ENCODE measurements at regions not wholly inside any gene's neighbourhood (a gene's known extent, or its start where the extent isn't known, plus 50 kb on each side); places are given as distances from the start of the nearest gene placed in this dataset.
"Not testable (repeated sequence)": the region's sequence is repeated elsewhere in the genome, so short reads cannot be mapped to it uniquely, and the experiment has no call there.

DNA sequence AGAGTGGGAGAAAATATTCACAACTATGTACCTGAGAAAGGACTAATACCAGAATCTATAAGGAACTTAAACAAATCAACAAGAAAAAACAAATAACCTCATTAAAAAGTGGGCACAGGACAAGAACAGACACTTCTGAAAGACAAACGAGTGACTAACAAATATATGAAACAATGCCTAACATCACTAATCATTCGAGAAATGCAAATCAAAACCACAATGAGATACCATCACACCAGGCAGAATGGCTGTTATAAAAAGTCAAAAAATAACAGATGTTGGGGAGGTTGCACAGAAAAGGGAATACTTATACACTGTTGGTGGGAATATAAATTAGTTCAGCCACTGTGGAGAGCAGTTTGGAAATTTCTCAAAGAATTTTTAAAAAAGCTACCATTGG is 83.5 kb upstream of the WSCD1 start:
- no peak for TF ChIP-seq EZH2 (IDR thresholded peaks at IDR 0.05)
- no peak for TF ChIP-seq FOXP2 (optimal IDR thresholded peaks at IDR 0.05; ENCODE audit: control extremely low read depth, extremely low read length, insufficient read depth)
- TF ChIP-seq POLR2AphosphoS5 (IDR thresholded peaks at IDR 0.05; ENCODE audit: borderline replicate concordance, low read depth, low read length), result no peak
- no peaks in the 10 kb centered on the region for H3K36me3 ChIP-seq (ENCODE audit: insufficient read depth, low read length)
- H3K9ac ChIP-seq (ENCODE audit: insufficient read length), result no peak overlapping the region
- no peak overlapping the region for H3K27ac ChIP-seq
- DNase-seq (ENCODE audit: low read depth, low spot score), result no peak
- H3K4me3 ChIP-seq, result no peak overlapping the region
- H3K9me3 ChIP-seq (ENCODE audit: low read depth, low read length), result no peaks in the 10 kb centered on the region

DNA sequence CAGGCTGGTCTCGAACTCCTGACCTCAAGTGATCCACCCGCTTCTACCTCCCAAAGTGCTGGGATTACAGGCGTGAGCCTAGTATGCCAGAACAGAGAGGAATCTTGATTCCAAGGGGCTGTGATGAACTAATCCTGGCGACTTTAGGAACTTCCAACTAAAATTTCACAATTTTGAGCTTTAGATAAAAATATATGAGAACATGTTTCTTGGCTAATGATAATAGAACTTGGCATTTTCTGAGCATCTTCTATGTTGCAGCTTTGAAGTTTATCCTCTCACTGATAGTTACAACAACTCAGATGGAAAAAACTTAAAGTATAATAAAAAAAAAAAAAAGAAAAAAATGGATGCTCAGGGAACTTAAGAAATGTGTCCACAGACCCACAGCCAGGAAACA is 69.8 kb upstream of the WSCD1 start:
- Histone ChIP-seq H3K36me3 (ENCODE audit: insufficient read depth, low read length) (no peaks in the 10 kb centered on the region), H3K9me3 (ENCODE audit: low read depth, low read length) (no peaks in the 10 kb centered on the region), H3K27ac (no peak overlapping the region), H3K4me3 (no peak overlapping the region), H3K9ac (ENCODE audit: insufficient read length) (no peak overlapping the region)
- no peak for DNase-seq (ENCODE audit: low read depth, low spot score)
- TF ChIP-seq POLR2AphosphoS5 (IDR thresholded peaks at IDR 0.05; ENCODE audit: borderline replicate concordance, low read depth, low read length) (no peak), EZH2 (IDR thresholded peaks at IDR 0.05) (no peak), FOXP2 (optimal IDR thresholded peaks at IDR 0.05; ENCODE audit: control extremely low read depth, extremely low read length, insufficient read depth) (no peak)

DNA sequence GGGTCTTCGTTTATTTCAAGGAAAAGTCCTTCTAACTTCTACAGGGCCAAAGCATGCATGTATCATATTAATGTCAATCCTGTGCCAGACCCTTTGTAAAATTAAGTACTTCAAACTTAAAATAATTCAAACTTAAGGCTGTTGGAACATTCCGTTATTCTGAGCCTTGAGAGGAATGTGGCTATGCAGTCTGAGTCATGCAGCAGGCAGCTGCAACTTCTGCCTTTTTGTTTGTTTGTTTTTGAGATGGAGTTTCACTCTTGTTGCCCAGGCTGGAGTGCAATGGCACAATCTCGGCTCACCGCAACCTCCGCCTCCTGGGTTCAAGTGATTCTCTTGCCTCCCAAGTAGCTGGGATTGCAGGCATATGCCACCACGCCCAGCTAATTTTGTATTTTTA is 67.0 kb upstream of the WSCD1 start:
- DNase-seq (ENCODE audit: low read depth, low spot score); H3K4me3 ChIP-seq; H3K9ac ChIP-seq (ENCODE audit: insufficient read length); H3K27ac ChIP-seq; H3K9me3 ChIP-seq (ENCODE audit: low read depth, low read length); H3K36me3 ChIP-seq (ENCODE audit: insufficient read depth, low read length): not testable (repeated sequence)

DNA sequence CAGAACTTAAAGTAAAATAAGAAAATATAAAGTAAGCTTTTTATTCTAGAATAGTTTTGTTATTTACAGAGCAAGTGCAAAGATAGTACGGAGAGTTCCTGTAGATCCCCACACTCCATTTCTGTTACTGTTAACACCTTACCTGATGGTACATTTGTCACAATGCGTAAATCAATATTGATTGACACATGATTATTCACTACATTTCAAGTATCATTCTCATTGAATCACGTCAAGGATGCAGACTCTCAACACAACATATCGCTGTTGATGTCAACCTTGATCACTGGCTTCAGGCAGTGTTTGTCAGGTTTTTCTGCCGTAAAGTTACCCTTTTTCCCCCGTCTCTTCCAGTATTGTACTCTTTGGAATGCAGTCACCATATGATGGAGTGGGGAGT is 64.2 kb upstream of the WSCD1 start:
- no peak for DNase-seq (ENCODE audit: low read depth, low spot score)
- no peak overlapping the region for H3K9ac ChIP-seq (ENCODE audit: insufficient read length)
- no peaks in the 10 kb centered on the region for H3K36me3 ChIP-seq (ENCODE audit: insufficient read depth, low read length)
- H3K4me3 ChIP-seq, result no peak overlapping the region
- H3K27ac ChIP-seq, result no peak overlapping the region
- TF ChIP-seq POLR2AphosphoS5 (IDR thresholded peaks at IDR 0.05; ENCODE audit: borderline replicate concordance, low read depth, low read length) (no peak), EZH2 (IDR thresholded peaks at IDR 0.05) (no peak), FOXP2 (optimal IDR thresholded peaks at IDR 0.05; ENCODE audit: control extremely low read depth, extremely low read length, insufficient read depth) (no peak)
- H3K9me3 ChIP-seq (ENCODE audit: low read depth, low read length), result no peaks in the 10 kb centered on the region

DNA sequence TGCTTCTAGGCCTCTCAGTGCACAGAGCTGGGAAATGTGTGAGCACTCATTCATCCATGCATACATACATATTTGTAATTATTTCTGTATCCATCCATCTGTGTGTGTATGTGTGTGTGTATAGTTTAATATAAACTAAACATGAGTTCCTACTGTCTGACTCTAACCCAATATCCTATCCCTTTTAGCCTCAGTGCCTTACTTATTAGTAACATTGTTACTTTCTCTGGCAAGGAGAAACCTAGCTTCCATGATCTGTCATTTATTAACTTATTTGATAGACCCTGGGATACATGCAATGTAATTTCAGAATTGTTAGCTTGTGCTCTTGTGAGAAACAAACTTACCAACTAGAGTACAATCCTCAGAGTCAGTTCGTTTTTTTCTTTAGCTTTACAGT is 59.0 kb upstream of the WSCD1 start:
- TF ChIP-seq EZH2 (IDR thresholded peaks at IDR 0.05), result no peak
- TF ChIP-seq FOXP2 (optimal IDR thresholded peaks at IDR 0.05; ENCODE audit: control extremely low read depth, extremely low read length, insufficient read depth), result no peak
- TF ChIP-seq POLR2AphosphoS5 (IDR thresholded peaks at IDR 0.05; ENCODE audit: borderline replicate concordance, low read depth, low read length), result no peak
- Histone ChIP-seq H3K9me3 (ENCODE audit: low read depth, low read length) (no peaks in the 10 kb centered on the region), H3K9ac (ENCODE audit: insufficient read length) (no peak overlapping the region), H3K4me3 (no peak overlapping the region), H3K27ac (no peak overlapping the region), H3K36me3 (ENCODE audit: insufficient read depth, low read length) (no peaks in the 10 kb centered on the region)
- no peak for DNase-seq (ENCODE audit: low read depth, low spot score)

DNA sequence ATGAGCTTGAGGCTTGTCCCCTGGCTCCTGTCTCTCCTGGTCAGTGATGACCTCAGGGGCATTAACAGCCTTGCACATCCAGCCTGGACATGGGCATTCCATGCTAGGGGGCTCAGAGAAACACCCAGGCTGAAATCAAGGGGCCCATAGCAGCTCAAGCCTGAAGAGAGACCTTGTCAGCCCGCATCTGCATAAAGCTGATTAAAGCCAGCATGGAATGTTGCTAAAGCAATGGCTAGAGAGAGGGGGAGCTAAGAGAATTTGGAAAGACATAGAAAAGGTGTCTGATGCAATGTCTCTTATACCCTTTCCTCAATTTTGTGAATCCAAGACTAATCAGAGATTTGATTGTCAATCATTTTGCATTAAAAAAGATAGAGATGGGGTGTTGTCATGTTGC is 51.4 kb upstream of the WSCD1 start:
- Histone ChIP-seq H3K36me3 (ENCODE audit: insufficient read depth, low read length) (no peaks in the 10 kb centered on the region), H3K4me3 (no peak overlapping the region), H3K9ac (ENCODE audit: insufficient read length) (no peak overlapping the region), H3K27ac (no peak overlapping the region), H3K9me3 (ENCODE audit: low read depth, low read length) (no peaks in the 10 kb centered on the region)
- TF ChIP-seq POLR2AphosphoS5 (IDR thresholded peaks at IDR 0.05; ENCODE audit: borderline replicate concordance, low read depth, low read length), result no peak
- TF ChIP-seq FOXP2 (optimal IDR thresholded peaks at IDR 0.05; ENCODE audit: control extremely low read depth, extremely low read length, insufficient read depth), result no peak
- no peak for TF ChIP-seq EZH2 (IDR thresholded peaks at IDR 0.05)
- no peak for DNase-seq (ENCODE audit: low read depth, low spot score)

DNA sequence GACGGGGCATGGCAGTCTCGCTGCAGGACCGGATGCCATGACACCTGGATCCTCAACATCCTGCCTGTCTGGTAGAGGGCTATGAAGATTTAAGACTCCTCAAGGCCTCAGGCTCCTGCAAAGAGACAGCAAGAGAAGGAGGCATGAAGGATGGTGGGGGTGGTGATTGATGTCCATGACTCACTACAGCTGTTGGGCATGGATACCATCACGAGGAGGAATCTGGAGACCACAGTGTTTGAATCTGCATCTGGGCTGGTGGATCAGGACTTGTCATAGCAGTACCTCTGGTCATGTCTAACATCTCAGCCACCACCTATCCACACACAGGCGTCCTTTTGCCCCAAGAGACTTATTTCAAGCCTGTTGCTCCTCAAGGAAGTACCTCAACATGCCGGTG is 50.2 kb upstream of the WSCD1 start:
- Histone ChIP-seq H3K27ac (no peak overlapping the region), H3K9me3 (ENCODE audit: low read depth, low read length) (no peaks in the 10 kb centered on the region), H3K4me3 (no peak overlapping the region), H3K36me3 (ENCODE audit: insufficient read depth, low read length) (no peaks in the 10 kb centered on the region), H3K9ac (ENCODE audit: insufficient read length) (no peak overlapping the region)
- TF ChIP-seq FOXP2 (optimal IDR thresholded peaks at IDR 0.05; ENCODE audit: control extremely low read depth, extremely low read length, insufficient read depth) (no peak), POLR2AphosphoS5 (IDR thresholded peaks at IDR 0.05; ENCODE audit: borderline replicate concordance, low read depth, low read length) (no peak), EZH2 (IDR thresholded peaks at IDR 0.05) (no peak)
- no peak for DNase-seq (ENCODE audit: low read depth, low spot score)

DNA sequence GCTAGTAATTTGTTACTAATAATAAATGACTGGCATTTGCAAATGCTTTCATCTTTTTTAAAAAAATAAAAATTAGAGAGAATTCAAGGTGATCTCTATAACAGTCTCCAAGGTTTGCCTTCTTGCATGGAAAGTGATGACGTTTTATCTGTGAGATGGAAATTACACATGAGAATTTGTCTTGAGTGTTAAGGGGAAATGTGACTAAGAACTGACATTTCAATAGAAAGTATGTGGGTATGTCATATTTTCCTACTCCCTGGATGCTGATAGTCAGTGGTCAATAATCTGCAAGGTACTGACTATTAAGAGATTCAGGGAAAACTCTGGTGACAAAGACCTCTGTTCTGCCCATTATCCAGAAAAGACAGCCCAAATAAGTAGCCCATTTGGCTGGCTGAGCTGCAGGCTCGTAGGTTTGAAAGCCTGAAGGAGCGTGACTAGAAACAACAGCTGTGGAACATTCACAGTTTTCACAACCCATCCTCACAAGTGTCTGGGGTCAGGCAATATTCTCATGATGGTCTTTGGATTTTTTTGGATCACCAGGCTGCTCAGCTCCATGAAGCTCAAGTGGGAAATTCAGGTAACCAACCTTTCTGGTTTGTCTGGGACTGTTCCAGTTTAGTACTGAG is 49.7 kb upstream of the WSCD1 start:
- Histone ChIP-seq H3K27ac (no peak overlapping the region), H3K9me3 (ENCODE audit: low read depth, low read length) (no peaks in the 10 kb centered on the region), H3K9ac (ENCODE audit: insufficient read length) (no peak overlapping the region), H3K36me3 (ENCODE audit: insufficient read depth, low read length) (no peaks in the 10 kb centered on the region), H3K4me3 (no peak overlapping the region)
- no peak for DNase-seq (ENCODE audit: low read depth, low spot score)
- TF ChIP-seq EZH2 (IDR thresholded peaks at IDR 0.05), result no peak
- no peak for TF ChIP-seq FOXP2 (optimal IDR thresholded peaks at IDR 0.05; ENCODE audit: control extremely low read depth, extremely low read length, insufficient read depth)
- TF ChIP-seq POLR2AphosphoS5 (IDR thresholded peaks at IDR 0.05; ENCODE audit: borderline replicate concordance, low read depth, low read length), result no peak

All from SK-N-MC (cell line).